ENCODE measurements at regions not wholly inside any gene's neighbourhood (a gene's known extent, or its start where the extent isn't known, plus 50 kb on each side); places are given as distances from the start of the nearest gene placed in this dataset.

DNA sequence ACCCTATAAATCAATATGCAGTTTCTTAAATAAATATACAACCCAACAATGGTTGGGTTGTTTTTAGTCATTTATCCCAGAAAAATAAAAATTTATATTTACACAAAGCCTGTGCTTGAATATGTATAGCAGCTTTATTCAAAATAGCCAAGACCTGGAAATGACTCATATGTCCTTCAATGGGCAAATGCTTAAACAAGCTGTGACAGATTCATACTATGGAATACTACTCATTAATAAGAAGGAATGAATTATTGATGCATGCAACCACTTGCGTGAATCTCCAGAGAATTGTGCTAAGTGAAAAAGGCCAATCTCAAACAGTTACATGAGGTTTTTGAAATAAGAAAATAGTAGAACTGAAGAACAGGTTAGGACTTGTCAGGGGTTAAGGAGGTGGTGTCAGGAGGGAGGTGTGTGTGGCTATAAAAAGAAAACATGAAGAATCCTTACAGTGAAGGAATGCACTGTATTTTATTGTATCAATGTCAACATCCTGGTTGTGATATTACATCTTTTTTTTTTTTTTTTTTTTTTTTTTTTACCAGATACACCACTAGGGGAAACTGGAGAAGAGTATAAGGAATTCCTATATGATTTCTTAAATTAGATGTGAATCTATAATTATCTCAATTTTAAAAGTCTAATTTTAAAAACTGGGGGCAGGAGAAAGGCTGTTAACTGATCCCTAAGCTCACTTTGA, 82.4 kb upstream of the CD44 start:
- POLR2A ChIA-PET: no interaction called here
- H3K27me3 ChIP-seq (ENCODE audit: control insufficient read depth, insufficient read depth, low read length): no peaks in the 10 kb centered on the region
- CTCF ChIA-PET: no interaction called here
- H3K4me3 ChIP-seq (ENCODE audit: low read depth, low read length): no peak overlapping the region
- no peaks in the 10 kb centered on the region for H3K36me3 ChIP-seq (ENCODE audit: control insufficient read depth, insufficient read depth, low read length)
- DNase-seq (ENCODE audit: low read depth): no peak
- TF ChIP-seq, protein P1, sequence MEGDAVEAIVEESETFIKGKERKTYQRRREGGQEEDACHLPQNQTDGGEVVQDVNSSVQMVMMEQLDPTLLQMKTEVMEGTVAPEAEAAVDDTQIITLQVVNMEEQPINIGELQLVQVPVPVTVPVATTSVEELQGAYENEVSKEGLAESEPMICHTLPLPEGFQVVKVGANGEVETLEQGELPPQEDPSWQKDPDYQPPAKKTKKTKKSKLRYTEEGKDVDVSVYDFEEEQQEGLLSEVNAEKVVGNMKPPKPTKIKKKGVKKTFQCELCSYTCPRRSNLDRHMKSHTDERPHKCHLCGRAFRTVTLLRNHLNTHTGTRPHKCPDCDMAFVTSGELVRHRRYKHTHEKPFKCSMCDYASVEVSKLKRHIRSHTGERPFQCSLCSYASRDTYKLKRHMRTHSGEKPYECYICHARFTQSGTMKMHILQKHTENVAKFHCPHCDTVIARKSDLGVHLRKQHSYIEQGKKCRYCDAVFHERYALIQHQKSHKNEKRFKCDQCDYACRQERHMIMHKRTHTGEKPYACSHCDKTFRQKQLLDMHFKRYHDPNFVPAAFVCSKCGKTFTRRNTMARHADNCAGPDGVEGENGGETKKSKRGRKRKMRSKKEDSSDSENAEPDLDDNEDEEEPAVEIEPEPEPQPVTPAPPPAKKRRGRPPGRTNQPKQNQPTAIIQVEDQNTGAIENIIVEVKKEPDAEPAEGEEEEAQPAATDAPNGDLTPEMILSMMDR (IDR thresholded peaks at IDR 0.05; ENCODE audit: insufficient read depth, low read depth, low read length): no peak

DNA sequence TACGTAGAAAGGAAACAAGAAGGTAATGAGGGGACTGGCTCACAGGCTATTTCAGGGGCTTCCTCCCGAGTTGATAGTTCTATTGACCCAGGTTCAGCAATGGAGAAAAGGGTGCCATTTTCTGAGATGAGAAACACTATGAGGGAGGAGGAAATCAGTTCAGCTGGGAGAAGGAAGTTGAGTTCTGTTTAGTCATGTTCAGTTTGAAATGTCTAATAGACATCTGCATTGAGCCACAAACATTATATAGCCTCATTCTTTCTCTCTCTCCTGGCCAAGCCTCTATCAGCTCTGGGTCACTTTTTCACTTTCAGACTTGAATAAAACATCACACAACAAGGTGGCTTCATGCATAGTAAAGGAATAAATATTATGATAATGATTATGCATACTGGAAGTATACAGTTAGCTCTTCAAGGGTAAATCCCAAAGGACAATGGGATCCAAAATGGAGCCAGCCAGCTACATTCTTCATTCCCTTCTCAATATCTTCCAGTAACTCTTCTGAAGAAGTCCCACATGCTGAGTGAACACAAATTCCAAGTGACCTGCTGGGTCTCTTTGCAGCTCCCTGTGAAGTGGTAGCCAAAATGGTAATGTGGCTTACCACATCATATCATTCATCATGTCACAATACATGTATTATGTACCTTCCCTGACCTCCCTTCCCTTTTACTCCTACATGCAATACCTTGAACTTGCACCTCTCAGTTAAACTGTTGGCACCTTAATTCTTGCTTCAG, 80.9 kb upstream of the CD44 start:
- ChIA-PET CTCF (interaction anchor here (1.2 kb wide), 1 partner anchor 17 kb away, joined by 4 read pairs; no protein-coding TSS in a partner anchor), POLR2A (interaction anchor here (0.6 kb wide), 1 partner anchor 39 kb away, joined by 3 read pairs; no protein-coding TSS in a partner anchor)
- TF ChIP-seq, protein P1 (IDR thresholded peaks at IDR 0.05; ENCODE audit: insufficient read depth, low read depth, low read length): no peak
- Histone ChIP-seq H3K4me3 (ENCODE audit: low read depth, low read length) (no peak overlapping the region), H3K36me3 (ENCODE audit: control insufficient read depth, insufficient read depth, low read length) (no peaks in the 10 kb centered on the region), H3K27me3 (ENCODE audit: control insufficient read depth, insufficient read depth, low read length) (no peaks in the 10 kb centered on the region)
- no peak for DNase-seq (ENCODE audit: low read depth)

DNA sequence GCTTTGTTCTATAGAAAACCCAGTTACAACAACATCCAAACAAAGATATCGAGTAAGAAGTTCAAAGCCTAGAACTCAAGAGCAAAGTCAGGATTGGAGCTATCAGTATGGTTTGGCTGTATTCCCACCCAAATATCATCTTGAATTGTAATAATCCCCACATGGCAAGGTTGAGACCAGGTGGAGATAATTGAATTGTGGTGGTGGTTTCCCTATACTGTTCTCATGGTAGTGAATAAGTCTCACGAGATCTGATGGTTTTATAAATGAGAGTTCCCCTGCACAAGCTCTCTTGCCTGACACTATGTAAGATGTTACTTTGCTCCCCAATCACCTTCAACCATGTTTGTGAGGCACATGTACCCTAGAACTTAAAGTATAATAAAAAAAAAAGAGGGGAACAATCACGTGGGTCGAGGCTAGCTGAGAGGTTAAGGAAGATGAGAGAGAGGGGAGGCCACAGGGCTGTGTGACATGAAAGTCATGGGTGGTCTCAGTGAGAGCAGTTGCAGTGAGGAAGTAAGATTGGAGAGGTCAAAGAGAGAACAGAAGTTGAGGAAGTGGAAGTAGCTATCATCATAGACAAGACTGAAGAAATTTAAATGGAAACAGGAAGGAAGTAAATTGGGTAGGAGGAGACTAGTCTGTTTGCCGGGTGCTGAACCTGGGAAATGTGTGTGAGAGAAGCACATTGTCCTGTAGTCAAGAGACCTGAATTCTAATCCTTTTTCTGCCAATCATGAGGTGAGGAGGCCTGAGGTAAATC, 80.1 kb upstream of the CD44 start:
- ChIA-PET CTCF (interaction anchor here (1.0 kb wide), 1 partner anchor 13 kb away, joined by 3 read pairs; no protein-coding TSS in a partner anchor), POLR2A (no interaction called here)
- Histone ChIP-seq H3K4me3 (ENCODE audit: low read depth, low read length) (no peak overlapping the region), H3K36me3 (ENCODE audit: control insufficient read depth, insufficient read depth, low read length) (no peaks in the 10 kb centered on the region), H3K27me3 (ENCODE audit: control insufficient read depth, insufficient read depth, low read length) (no peaks in the 10 kb centered on the region)
- TF ChIP-seq, protein P1 (IDR thresholded peaks at IDR 0.05; ENCODE audit: insufficient read depth, low read depth, low read length): no peak
- DNase-seq (ENCODE audit: low read depth): no peak

DNA sequence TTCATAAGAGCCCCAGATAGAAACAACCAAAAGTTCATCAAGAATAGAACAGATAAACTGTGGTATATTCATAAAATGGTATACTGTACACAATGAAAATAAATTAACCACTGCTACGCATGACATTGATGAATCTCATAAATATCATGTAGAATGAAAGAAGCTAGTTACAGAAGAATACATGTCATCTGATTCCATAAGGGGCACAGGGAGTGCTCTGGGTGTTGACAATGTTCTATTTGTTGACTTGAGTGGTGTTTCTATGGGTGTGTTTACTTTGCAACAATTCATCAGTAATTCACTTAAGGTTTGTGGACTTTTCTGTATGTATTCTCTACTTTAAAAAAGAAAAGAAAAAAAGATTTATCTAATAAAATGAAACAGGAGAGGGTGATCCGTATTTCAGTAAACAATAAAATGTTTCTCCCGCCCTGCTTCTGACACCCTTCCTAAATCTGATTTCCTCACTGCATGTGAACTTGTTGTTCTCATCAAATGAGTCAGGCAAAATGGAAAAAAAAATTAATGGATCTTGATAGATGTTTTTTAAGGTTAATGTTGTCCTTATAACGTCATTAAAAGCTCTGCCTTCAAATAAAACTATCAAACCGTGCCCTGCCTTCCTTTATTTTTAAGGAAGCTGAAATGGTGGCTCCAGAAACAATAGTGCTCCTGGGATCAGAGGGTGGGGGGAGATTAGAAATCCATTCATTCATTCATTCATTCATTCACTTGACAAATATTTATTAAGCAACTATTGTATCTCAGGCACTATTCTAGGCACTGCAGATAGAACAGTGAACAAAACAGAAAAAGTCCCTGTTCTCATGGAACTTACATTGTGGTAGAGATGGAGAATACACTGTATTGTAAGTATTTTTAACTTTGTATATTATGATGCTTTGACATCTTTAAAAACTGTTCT, 77.2 kb upstream of the CD44 start:
- TF ChIP-seq, protein P1 (IDR thresholded peaks at IDR 0.05; ENCODE audit: insufficient read depth, low read depth, low read length): no peak

More for the DNA sequence above, 77.2 kb upstream of the CD44 start:
- H3K27me3 ChIP-seq (ENCODE audit: control insufficient read depth, insufficient read depth, low read length): no peaks in the 10 kb centered on the region
- no peaks in the 10 kb centered on the region for H3K36me3 ChIP-seq (ENCODE audit: control insufficient read depth, insufficient read depth, low read length)
- CTCF ChIA-PET: no interaction called here
- DNase-seq (ENCODE audit: low read depth): no peak
- no peak overlapping the region for H3K4me3 ChIP-seq (ENCODE audit: low read depth, low read length)
- POLR2A ChIA-PET: no interaction called here
